ENCODE measurements at regions not wholly inside any gene's neighbourhood (a gene's known extent, or its start where the extent isn't known, plus 50 kb on each side); places are given as distances from the start of the nearest gene placed in this dataset.

- TF ChIP-seq, protein P1, sequence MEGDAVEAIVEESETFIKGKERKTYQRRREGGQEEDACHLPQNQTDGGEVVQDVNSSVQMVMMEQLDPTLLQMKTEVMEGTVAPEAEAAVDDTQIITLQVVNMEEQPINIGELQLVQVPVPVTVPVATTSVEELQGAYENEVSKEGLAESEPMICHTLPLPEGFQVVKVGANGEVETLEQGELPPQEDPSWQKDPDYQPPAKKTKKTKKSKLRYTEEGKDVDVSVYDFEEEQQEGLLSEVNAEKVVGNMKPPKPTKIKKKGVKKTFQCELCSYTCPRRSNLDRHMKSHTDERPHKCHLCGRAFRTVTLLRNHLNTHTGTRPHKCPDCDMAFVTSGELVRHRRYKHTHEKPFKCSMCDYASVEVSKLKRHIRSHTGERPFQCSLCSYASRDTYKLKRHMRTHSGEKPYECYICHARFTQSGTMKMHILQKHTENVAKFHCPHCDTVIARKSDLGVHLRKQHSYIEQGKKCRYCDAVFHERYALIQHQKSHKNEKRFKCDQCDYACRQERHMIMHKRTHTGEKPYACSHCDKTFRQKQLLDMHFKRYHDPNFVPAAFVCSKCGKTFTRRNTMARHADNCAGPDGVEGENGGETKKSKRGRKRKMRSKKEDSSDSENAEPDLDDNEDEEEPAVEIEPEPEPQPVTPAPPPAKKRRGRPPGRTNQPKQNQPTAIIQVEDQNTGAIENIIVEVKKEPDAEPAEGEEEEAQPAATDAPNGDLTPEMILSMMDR (IDR thresholded peaks at IDR 0.05), result no peak
- no peak for DNase-seq (ENCODE audit: low spot score)
- H3K4me1 ChIP-seq, result no peaks in the 10 kb centered on the region
- H3K27me3 ChIP-seq, result no peaks in the 10 kb centered on the region
- no peaks in the 10 kb centered on the region for H3K36me3 ChIP-seq
- H3K4me3 ChIP-seq, result no peak overlapping the region
- H3K9me3 ChIP-seq, result no peaks in the 10 kb centered on the region
- no peak overlapping the region for H3K27ac ChIP-seq
Measured at GRCh38 chr11:95359756-95360155, 128.8 kb upstream of the SESN3 start.

DNA sequence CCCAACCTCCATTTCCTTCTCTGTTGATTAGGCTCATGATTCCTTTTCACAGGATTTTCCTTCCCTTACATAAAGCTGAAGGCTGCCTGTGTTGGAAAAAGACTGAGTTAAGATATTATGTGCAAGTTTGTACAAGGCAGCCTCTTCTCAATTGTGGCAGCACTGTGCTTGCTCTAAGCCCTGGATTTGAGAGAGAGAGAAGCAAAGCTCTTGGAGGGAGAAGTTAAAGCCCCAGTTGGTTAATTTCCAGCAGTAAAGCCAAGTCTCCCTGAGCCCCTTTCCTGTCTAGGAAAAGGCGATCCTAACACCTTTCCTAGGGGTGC, 128.3 kb upstream of the SESN3 start:
- Histone ChIP-seq H3K36me3 (no peaks in the 10 kb centered on the region), H3K27me3 (no peaks in the 10 kb centered on the region), H3K27ac (no peak overlapping the region), H3K4me1 (no peaks in the 10 kb centered on the region), H3K9me3 (no peaks in the 10 kb centered on the region), H3K4me3 (no peak overlapping the region)
- TF ChIP-seq, protein P1 (IDR thresholded peaks at IDR 0.05), result no peak
- DNase-seq (ENCODE audit: low spot score), result no peak

GRCh38 chr11:95358511-95359340, 127.7 kb upstream of the SESN3 start:
- Histone ChIP-seq H3K27me3 (no peaks in the 10 kb centered on the region), H3K27ac (no peak overlapping the region), H3K4me3 (no peak overlapping the region), H3K4me1 (no peaks in the 10 kb centered on the region), H3K36me3 (no peaks in the 10 kb centered on the region), H3K9me3 (no peaks in the 10 kb centered on the region)
- no peak for DNase-seq (ENCODE audit: low spot score)
- TF ChIP-seq, protein P1 (IDR thresholded peaks at IDR 0.05), result no peak

GRCh38 chr11:95354304-95354703, 123.3 kb upstream of the SESN3 start:
- Histone ChIP-seq H3K27ac (no peak overlapping the region), H3K27me3 (no peaks in the 10 kb centered on the region), H3K9me3 (peaks cover 0 to 4% of the 10 kb centered on the region in 2 donors), H3K4me1 (no peaks in the 10 kb centered on the region), H3K4me3 (no peak overlapping the region), H3K36me3 (no peaks in the 10 kb centered on the region)
- no peak for DNase-seq (ENCODE audit: low spot score)
- TF ChIP-seq, protein P1 (IDR thresholded peaks at IDR 0.05), result no peak

GRCh38 chr11:95353706-95354105, 122.7 kb upstream of the SESN3 start:
- no peaks in the 10 kb centered on the region for H3K4me1 ChIP-seq
- no peaks in the 10 kb centered on the region for H3K36me3 ChIP-seq
- H3K9me3 ChIP-seq, result peaks cover 0 to 6% of the 10 kb centered on the region in 2 donors
- no peaks in the 10 kb centered on the region for H3K27me3 ChIP-seq
- DNase-seq (ENCODE audit: low spot score), result no peak
- no peak overlapping the region for H3K27ac ChIP-seq
- TF ChIP-seq, protein P1 (IDR thresholded peaks at IDR 0.05), result no peak
- no peak overlapping the region for H3K4me3 ChIP-seq
